Mucosa of descending colon (tissue), 3 donors: ENCODE measurements at regions not wholly inside any gene's neighbourhood (a gene's known extent, or its start where the extent isn't known, plus 50 kb on each side); places are given as distances from the start of the nearest gene placed in this dataset.

Experiments used
- ATAC-seq: fragments of 200-7000 bp; cut with Tn5 transposase; one replicate; pipeline ENCODE4 v1.9.1; 2020; ENCODE audit warnings: mild to moderate bottlenecking, moderate library complexity
- DNase-seq, 3 donors: peaks; one replicate each; pipeline ENCODE4 v3.0.0-alpha.2; 2020
- H3K36me3 ChIP-seq: fragments of 200-600 bp; one replicate; pipeline ENCODE4 v1.8.0; 2021; ENCODE audit warnings: low read depth, mild to moderate bottlenecking
- H3K4me1 ChIP-seq: fragments of 200-600 bp; one replicate; pipeline ENCODE4 v1.8.0; 2021; ENCODE audit warnings: low read depth, mild to moderate bottlenecking
- H3K4me3 ChIP-seq: fragments of 200-600 bp; one replicate; pipeline ENCODE4 v1.8.0; 2021; ENCODE audit warnings: mild to moderate bottlenecking
- H3K9me3 ChIP-seq: fragments of 200-600 bp; one replicate; pipeline ENCODE4 v1.8.0; 2021; ENCODE audit warnings: mild to moderate bottlenecking
- CTCF ChIP-seq: fragments of 200-600 bp; IDR thresholded peaks from one replicate; pipeline ENCODE4 v1.8.0; 2022; ENCODE audit warnings: antibody characterized with exemption, mild to moderate bottlenecking
- intact Hi-C, 2 donors: fragments of 100-400 bp; cut with DNase I in 1 of 2; cut with micrococcal nuclease in 1 of 2; formaldehyde crosslinking; loops; one replicate each; pipeline versions ENCODE4 v1.11.0 to v1.11.1; 2022; cut with DNase I, micrococcal nuclease
- donor health status: DM: no; HTN: no; CAD: no; lungs with moderate emphysema.
- donor health status: DM: no; HTN: no; CAD: no.
- donor health status: DM: no; HTN: yes; CAD: no.

GRCh38 chr2:36031471-36031870 is 324.1 kb upstream of the CRIM1 start:
- intact Hi-C loops = no loop called here
- no peak for ATAC-seq
- no peak for TF ChIP-seq CTCF

DNA sequence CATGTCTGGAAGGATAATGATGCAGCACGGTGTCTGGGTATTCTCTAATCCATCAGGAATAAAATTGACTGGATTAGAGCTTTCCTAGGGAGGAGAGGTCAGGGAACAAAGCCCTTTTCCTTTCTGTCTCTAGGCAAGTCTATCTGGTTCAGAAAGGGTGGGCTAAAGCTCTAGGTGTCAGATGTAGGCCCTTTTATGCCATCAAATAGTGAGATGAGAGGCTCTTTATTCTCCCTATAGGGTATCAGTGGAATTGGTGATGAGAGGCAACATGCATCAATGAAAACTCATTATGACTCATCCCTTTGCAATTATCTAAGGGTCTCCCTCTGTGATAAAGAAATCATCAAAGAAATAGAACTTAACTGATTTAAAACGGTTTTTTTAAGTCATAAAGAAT is 328.0 kb upstream of the CRIM1 start:
- DNase-seq = no peak
- H3K4me3 ChIP-seq = no peak overlapping the region
- no peaks in the 10 kb centered on the region for H3K36me3 ChIP-seq
- intact Hi-C loops = no loop called here
- no peak for ATAC-seq
- TF ChIP-seq CTCF = no peak
- H3K4me1 ChIP-seq = no peaks in the 10 kb centered on the region
- H3K9me3 ChIP-seq = no peaks in the 10 kb centered on the region

More at GRCh38 chr2:36031471-36031870, 324.1 kb upstream of the CRIM1 start:
- Histone ChIP-seq H3K36me3 (no peaks in the 10 kb centered on the region), H3K4me3 (no peak overlapping the region), H3K4me1 (no peaks in the 10 kb centered on the region), H3K9me3 (no peaks in the 10 kb centered on the region)
- DNase-seq = no peak

GRCh38 chr2:36013064-36013463 is 342.5 kb upstream of the CRIM1 start:
- DNase-seq (no peak), ATAC-seq (no peak)
- no peaks in the 10 kb centered on the region for H3K4me1 ChIP-seq
- intact Hi-C loops = no loop called here
- no peak overlapping the region for H3K4me3 ChIP-seq
- H3K36me3 ChIP-seq = no peaks in the 10 kb centered on the region
- H3K9me3 ChIP-seq = no peaks in the 10 kb centered on the region
- TF ChIP-seq CTCF = no peak

GRCh38 chr2:36006444-36006843 is 349.1 kb upstream of the CRIM1 start:
- TF ChIP-seq CTCF = no peak
- H3K4me1 ChIP-seq = no peaks in the 10 kb centered on the region
- ATAC-seq (no peak), DNase-seq (no peak)
- H3K9me3 ChIP-seq = no peaks in the 10 kb centered on the region
- H3K36me3 ChIP-seq = no peaks in the 10 kb centered on the region
- intact Hi-C loops = no loop called here
- H3K4me3 ChIP-seq = no peak overlapping the region

- H3K4me1 ChIP-seq = no peaks in the 10 kb centered on the region
- intact Hi-C loops = no loop called here
- H3K9me3 ChIP-seq = no peaks in the 10 kb centered on the region
- H3K36me3 ChIP-seq = no peaks in the 10 kb centered on the region
- ATAC-seq (no peak), DNase-seq (no peak)
- TF ChIP-seq CTCF = no peak
- no peak overlapping the region for H3K4me3 ChIP-seq
Measured at GRCh38 chr2:36002941-36003340, 352.6 kb upstream of the CRIM1 start.

GRCh38 chr2:35997488-35997887 is 358.1 kb upstream of the CRIM1 start:
- Histone ChIP-seq H3K36me3 (no peaks in the 10 kb centered on the region), H3K4me3 (no peak overlapping the region), H3K4me1 (no peaks in the 10 kb centered on the region), H3K9me3 (peaks cover 5% of the 10 kb centered on the region)
- no peak for TF ChIP-seq CTCF
- no peak for ATAC-seq
- intact Hi-C loops = no loop called here
- DNase-seq = no peak
